Activated CD8-positive, alpha-beta T cell treated with anti-CD3 and anti-CD28 coated beads for 36 hours (primary cell): ENCODE measurements at regions not wholly inside any gene's neighbourhood (a gene's known extent, or its start where the extent isn't known, plus 50 kb on each side); places are given as distances from the start of the nearest gene placed in this dataset.

Experiments used
- ATAC-seq: fragments of 200-7000 bp; cut with Tn5 transposase; one replicate; pipeline ENCODE4 v1.10.0; 2021; ENCODE audit warnings: mild to moderate bottlenecking, moderate library complexity
- CTCF ChIA-PET: fragments of 350-600 bp; sonication (Branson Sonifier 250); formaldehyde crosslinking; loops from one replicate; lab custom pipeline; 2021; ENCODE audit warnings: antibody characterized with exemption; lab: Charles Lee
- POLR2A ChIA-PET: fragments of 350-600 bp; sonication (Branson Sonifier 250); formaldehyde crosslinking; loops from one replicate; lab custom pipeline; 2021; ENCODE audit warnings: antibody characterized with exemption; lab: Charles Lee
- DNase-seq: peaks from one replicate; pipeline ENCODE4 v3.0.0-alpha.2; 2020
- H3K27ac Mint-ChIP-seq: one replicate; pipeline ENCODE4 v1.8.0; 2021; ENCODE audit warnings: mild to moderate bottlenecking, mixed read lengths
- H3K27me3 Mint-ChIP-seq: one replicate; pipeline ENCODE4 v1.8.0; 2021; ENCODE audit warnings: mixed read lengths
- H3K36me3 Mint-ChIP-seq: one replicate; pipeline ENCODE4 v1.8.0; 2021; ENCODE audit warnings: low read depth, mixed read lengths
- H3K4me1 Mint-ChIP-seq: one replicate; pipeline ENCODE4 v1.8.0; 2021; ENCODE audit warnings: low read depth, mixed read lengths
- H3K4me3 Mint-ChIP-seq: one replicate; pipeline ENCODE4 v1.8.0; 2021; ENCODE audit warnings: mild to moderate bottlenecking, moderate library complexity, mixed read lengths
- H3K9me3 Mint-ChIP-seq: one replicate; pipeline ENCODE4 v1.8.0; 2021; ENCODE audit warnings: mixed read lengths
- CTCF ChIP-seq: fragments of 200-600 bp; IDR thresholded peaks from one replicate; pipeline ENCODE4 v1.8.0; 2022; ENCODE audit warnings: antibody characterized with exemption, mild to moderate bottlenecking
- intact Hi-C: fragments of 100-400 bp; cut with micrococcal nuclease; formaldehyde crosslinking; loops from one replicate; pipeline ENCODE4 v1.10.0; 2022

- no peaks in the 10 kb centered on the region for H3K36me3 Mint-ChIP-seq
- DNase-seq, result no peak
- ChIA-PET CTCF (no interaction called here), POLR2A (no interaction called here)
- intact Hi-C loops, result no loop called here
- H3K4me3 Mint-ChIP-seq, result no peak overlapping the region
- no peak overlapping the region for H3K27ac Mint-ChIP-seq
- H3K9me3 Mint-ChIP-seq, result no peaks in the 10 kb centered on the region
- no peak for TF ChIP-seq CTCF
- H3K4me1 Mint-ChIP-seq, result no peaks in the 10 kb centered on the region
- no peaks in the 10 kb centered on the region for H3K27me3 Mint-ChIP-seq
- ATAC-seq, result no peak
Measured at GRCh38 chr12:43057566-43057965, 468.0 kb upstream of the PRICKLE1 start.

DNA sequence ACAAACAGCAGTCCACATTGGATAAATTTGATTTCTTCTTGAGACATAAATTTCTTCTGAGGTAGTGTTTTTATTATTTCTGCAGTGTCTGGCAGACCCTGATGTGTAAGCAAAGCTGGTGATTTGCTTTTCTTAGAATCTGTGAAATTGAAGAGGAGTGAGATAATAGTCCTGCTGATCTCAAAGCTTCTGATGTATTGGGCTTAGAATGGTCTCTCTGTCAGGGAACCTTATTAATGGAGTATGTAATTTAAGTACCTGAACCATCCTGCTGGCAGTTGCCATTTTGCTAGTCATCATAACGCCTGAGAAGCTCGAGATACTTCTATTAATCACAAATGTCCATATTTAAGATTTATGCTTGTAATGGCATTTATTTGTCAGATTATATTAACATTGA, 464.5 kb upstream of the PRICKLE1 start:
- no peaks in the 10 kb centered on the region for H3K27me3 Mint-ChIP-seq
- H3K4me1 Mint-ChIP-seq, result no peaks in the 10 kb centered on the region
- ATAC-seq (no peak), DNase-seq (no peak)
- H3K36me3 Mint-ChIP-seq, result no peaks in the 10 kb centered on the region
- CTCF ChIA-PET, result no interaction called here
- no peak for TF ChIP-seq CTCF
- intact Hi-C loops, result no loop called here
- POLR2A ChIA-PET, result no interaction called here
- H3K27ac Mint-ChIP-seq, result no peak overlapping the region
- H3K4me3 Mint-ChIP-seq, result no peak overlapping the region
- H3K9me3 Mint-ChIP-seq, result peaks cover 1% of the 10 kb centered on the region

- Mint-ChIP-seq H3K4me3 (no peak overlapping the region), H3K9me3 (peaks cover 1% of the 10 kb centered on the region), H3K27me3 (no peaks in the 10 kb centered on the region), H3K4me1 (no peaks in the 10 kb centered on the region), H3K36me3 (no peaks in the 10 kb centered on the region), H3K27ac (no peak overlapping the region)
- intact Hi-C loops, result no loop called here
- ATAC-seq (no peak), DNase-seq (no peak)
- ChIA-PET POLR2A (no interaction called here), CTCF (no interaction called here)
- TF ChIP-seq CTCF, result no peak
Measured at GRCh38 chr12:43052441-43052840, 462.9 kb upstream of the PRICKLE1 start.

- H3K27me3 Mint-ChIP-seq, result no peaks in the 10 kb centered on the region
- CTCF ChIA-PET, result no interaction called here
Measured at GRCh38 chr12:43044241-43044640, 454.7 kb upstream of the PRICKLE1 start.

DNA sequence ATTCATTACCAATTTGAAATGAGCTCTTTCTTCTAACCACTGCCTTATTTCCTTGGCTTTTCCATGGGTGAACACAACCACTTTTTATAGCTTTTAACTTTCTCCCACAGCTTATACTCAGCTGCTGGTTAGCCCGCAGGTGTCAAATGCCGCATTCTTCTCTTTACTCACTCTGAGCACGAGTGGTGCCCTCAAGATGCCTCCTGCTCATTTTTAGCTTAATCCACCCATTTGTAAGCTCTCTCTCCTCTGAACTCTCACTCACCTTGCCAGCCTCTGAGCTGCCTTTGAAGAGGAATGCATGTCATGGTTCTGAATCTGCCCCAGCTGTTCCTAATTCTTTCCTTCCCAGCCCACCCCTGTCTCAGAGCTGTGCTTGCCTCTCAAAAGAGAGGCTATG, 449.4 kb upstream of the PRICKLE1 start:
- no peaks in the 10 kb centered on the region for H3K27me3 Mint-ChIP-seq
- DNase-seq (no peak), ATAC-seq (no peak)
- CTCF ChIA-PET, result no interaction called here
- H3K27ac Mint-ChIP-seq, result no peak overlapping the region
- H3K4me3 Mint-ChIP-seq, result no peak overlapping the region
- H3K4me1 Mint-ChIP-seq, result no peaks in the 10 kb centered on the region
- intact Hi-C loops, result no loop called here
- TF ChIP-seq CTCF, result no peak
- POLR2A ChIA-PET, result no interaction called here
- H3K36me3 Mint-ChIP-seq, result no peaks in the 10 kb centered on the region
- H3K9me3 Mint-ChIP-seq, result no peaks in the 10 kb centered on the region

More at GRCh38 chr12:43044241-43044640, 454.7 kb upstream of the PRICKLE1 start:
- H3K36me3 Mint-ChIP-seq, result no peaks in the 10 kb centered on the region
- H3K27ac Mint-ChIP-seq, result no peak overlapping the region
- POLR2A ChIA-PET, result no interaction called here
- H3K4me1 Mint-ChIP-seq, result no peaks in the 10 kb centered on the region
- intact Hi-C loops, result no loop called here
- DNase-seq (no peak), ATAC-seq (no peak)
- no peaks in the 10 kb centered on the region for H3K9me3 Mint-ChIP-seq
- TF ChIP-seq CTCF, result no peak
- no peak overlapping the region for H3K4me3 Mint-ChIP-seq
